ENCODE measurements at regions not wholly inside any gene's neighbourhood (a gene's known extent, or its start where the extent isn't known, plus 50 kb on each side); places are given as distances from the start of the nearest gene placed in this dataset.

- Histone ChIP-seq H3K27me3 (ENCODE audit: control insufficient read depth in 2 of 2, insufficient read depth in 1 of 2, low read length in 1 of 2) (no peaks in the 10 kb centered on the region), H3K9me3 (ENCODE audit: control insufficient read depth in 2 of 2, insufficient read depth in 1 of 2, low read length in 1 of 2) (peaks cover 0 to 15% of the 10 kb centered on the region in 2 donors), H3K4me1 (ENCODE audit: control insufficient read depth in 2 of 2, insufficient read depth in 2 of 2, low read length in 2 of 2) (no peaks in the 10 kb centered on the region), H3K27ac (ENCODE audit: low read depth in 1 of 2, low read length in 1 of 2) (no peak overlapping the region), H3K4me3 (ENCODE audit: low read length in 2 of 2) (no peak overlapping the region), H3K36me3 (ENCODE audit: control insufficient read depth in 2 of 2, insufficient read depth in 2 of 2, low read length in 1 of 2) (no peaks in the 10 kb centered on the region)
- DNase-seq (ENCODE audit: low read depth in 6 of 9, low spot score in 9 of 9): no peak
Measured at GRCh38 chr5:99929806-99930135, 605.4 kb upstream of the FAM174A start.

DNA sequence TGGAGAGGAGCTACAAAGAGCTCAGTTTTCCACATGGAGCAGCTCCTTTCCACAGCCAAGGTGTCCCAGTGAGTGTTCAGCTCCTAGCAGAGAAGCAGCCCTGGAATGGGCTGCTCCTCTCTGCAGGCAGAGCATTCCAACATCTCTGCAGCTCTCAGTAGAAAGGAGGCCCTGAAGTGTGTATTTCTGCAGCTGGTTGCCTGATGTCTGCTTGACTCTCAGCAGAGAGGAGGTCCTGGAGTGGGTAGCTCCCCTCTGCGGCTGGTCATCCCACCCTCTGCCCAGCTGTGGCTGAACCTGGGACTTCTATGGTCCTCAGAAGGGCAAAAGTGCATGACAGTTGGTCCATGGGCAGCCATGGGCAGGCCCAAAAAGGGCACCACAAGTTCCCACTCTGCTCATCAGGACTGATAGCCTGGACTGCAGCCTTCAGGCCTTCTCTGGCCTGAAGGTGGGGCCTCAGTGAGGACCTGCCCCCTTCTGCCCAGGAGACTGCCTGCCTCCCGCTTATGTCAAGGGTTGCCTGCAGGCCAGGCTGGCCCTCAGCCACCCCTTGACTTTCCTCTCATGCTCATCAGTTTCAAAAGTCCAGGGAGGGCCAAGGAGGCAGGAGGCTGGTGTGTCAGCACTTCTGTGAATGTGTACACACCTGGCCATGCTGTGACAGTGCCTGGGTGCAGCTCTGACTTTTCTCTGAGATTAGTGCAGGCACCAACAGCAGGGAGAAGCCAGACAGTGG is 605.9 kb upstream of the FAM174A start:
- Histone ChIP-seq H3K4me1 (ENCODE audit: control insufficient read depth in 2 of 2, insufficient read depth in 2 of 2, low read length in 2 of 2) (no peaks in the 10 kb centered on the region), H3K27ac (ENCODE audit: low read depth in 1 of 2, low read length in 1 of 2) (no peak overlapping the region), H3K27me3 (ENCODE audit: control insufficient read depth in 2 of 2, insufficient read depth in 1 of 2, low read length in 1 of 2) (no peaks in the 10 kb centered on the region), H3K36me3 (ENCODE audit: control insufficient read depth in 2 of 2, insufficient read depth in 2 of 2, low read length in 1 of 2) (no peaks in the 10 kb centered on the region), H3K9me3 (ENCODE audit: control insufficient read depth in 2 of 2, insufficient read depth in 1 of 2, low read length in 1 of 2) (peaks cover 0 to 15% of the 10 kb centered on the region in 2 donors), H3K4me3 (ENCODE audit: low read length in 2 of 2) (no peak overlapping the region)
- 95% methylated on average over 2 of the region's 2 CpGs for WGBS
- DNase-seq (ENCODE audit: low read depth in 6 of 9, low spot score in 9 of 9): no peak

- peaks cover 0 to 15% of the 10 kb centered on the region in 2 donors for H3K9me3 ChIP-seq (ENCODE audit: control insufficient read depth in 2 of 2, insufficient read depth in 1 of 2, low read length in 1 of 2)
- WGBS: 93% methylated on average over 4 of the region's 4 CpGs
- no peak for DNase-seq (ENCODE audit: low read depth in 6 of 9, low spot score in 9 of 9)
- no peaks in the 10 kb centered on the region for H3K4me1 ChIP-seq (ENCODE audit: control insufficient read depth in 2 of 2, insufficient read depth in 2 of 2, low read length in 2 of 2)
- H3K4me3 ChIP-seq (ENCODE audit: low read length in 2 of 2): no peak overlapping the region
- H3K27ac ChIP-seq (ENCODE audit: low read depth in 1 of 2, low read length in 1 of 2): no peak overlapping the region
- no peaks in the 10 kb centered on the region for H3K27me3 ChIP-seq (ENCODE audit: control insufficient read depth in 2 of 2, insufficient read depth in 1 of 2, low read length in 1 of 2)
- H3K36me3 ChIP-seq (ENCODE audit: control insufficient read depth in 2 of 2, insufficient read depth in 2 of 2, low read length in 1 of 2): no peaks in the 10 kb centered on the region
Measured at GRCh38 chr5:99928490-99928889, 606.7 kb upstream of the FAM174A start.

GRCh38 chr5:99926463-99926862 is 608.7 kb upstream of the FAM174A start:
- Histone ChIP-seq H3K9me3 (ENCODE audit: control insufficient read depth in 2 of 2, insufficient read depth in 1 of 2, low read length in 1 of 2) (peaks cover 0 to 15% of the 10 kb centered on the region in 2 donors), H3K4me3 (ENCODE audit: low read length in 2 of 2) (no peak overlapping the region), H3K27me3 (ENCODE audit: control insufficient read depth in 2 of 2, insufficient read depth in 1 of 2, low read length in 1 of 2) (no peaks in the 10 kb centered on the region), H3K27ac (ENCODE audit: low read depth in 1 of 2, low read length in 1 of 2) (no peak overlapping the region), H3K36me3 (ENCODE audit: control insufficient read depth in 2 of 2, insufficient read depth in 2 of 2, low read length in 1 of 2) (no peaks in the 10 kb centered on the region), H3K4me1 (ENCODE audit: control insufficient read depth in 2 of 2, insufficient read depth in 2 of 2, low read length in 2 of 2) (no peaks in the 10 kb centered on the region)
- WGBS: 87% methylated on average over 1 of the region's 1 CpG
- DNase-seq (ENCODE audit: low read depth in 6 of 9, low spot score in 9 of 9): no peak

DNA sequence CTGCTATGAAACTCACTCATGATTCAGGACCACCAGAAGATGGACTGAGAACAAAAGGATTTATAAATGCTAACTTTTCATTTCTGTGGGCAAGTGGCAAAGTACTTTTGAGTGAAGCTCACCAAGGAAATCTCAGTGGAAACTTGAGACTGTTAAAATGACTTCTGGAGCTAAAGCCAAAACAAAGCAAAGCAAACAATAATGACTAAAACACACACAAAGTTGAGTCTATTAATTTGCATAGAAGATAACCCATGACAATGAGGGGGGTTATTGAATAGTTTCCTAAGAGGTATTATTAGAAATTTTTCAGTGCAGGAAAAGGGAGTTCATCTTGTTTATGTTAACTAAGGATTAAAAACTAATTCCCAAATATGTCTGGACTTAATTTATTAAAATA is 612.8 kb upstream of the FAM174A start:
- DNase-seq (ENCODE audit: low read depth in 6 of 9, low spot score in 9 of 9): no peak
- Histone ChIP-seq H3K27ac (ENCODE audit: low read depth in 1 of 2, low read length in 1 of 2) (no peak overlapping the region), H3K4me3 (ENCODE audit: low read length in 2 of 2) (no peak overlapping the region), H3K27me3 (ENCODE audit: control insufficient read depth in 2 of 2, insufficient read depth in 1 of 2, low read length in 1 of 2) (no peaks in the 10 kb centered on the region), H3K9me3 (ENCODE audit: control insufficient read depth in 2 of 2, insufficient read depth in 1 of 2, low read length in 1 of 2) (no peaks in the 10 kb centered on the region), H3K36me3 (ENCODE audit: control insufficient read depth in 2 of 2, insufficient read depth in 2 of 2, low read length in 1 of 2) (no peaks in the 10 kb centered on the region), H3K4me1 (ENCODE audit: control insufficient read depth in 2 of 2, insufficient read depth in 2 of 2, low read length in 2 of 2) (no peaks in the 10 kb centered on the region)

GRCh38 chr5:99911971-99912370 is 623.2 kb upstream of the FAM174A start:
- no peaks in the 10 kb centered on the region for H3K27me3 ChIP-seq (ENCODE audit: control insufficient read depth in 2 of 2, insufficient read depth in 1 of 2, low read length in 1 of 2)
- no peaks in the 10 kb centered on the region for H3K9me3 ChIP-seq (ENCODE audit: control insufficient read depth in 2 of 2, insufficient read depth in 1 of 2, low read length in 1 of 2)
- no peaks in the 10 kb centered on the region for H3K4me1 ChIP-seq (ENCODE audit: control insufficient read depth in 2 of 2, insufficient read depth in 2 of 2, low read length in 2 of 2)
- WGBS: 63% methylated on average over 1 of the region's 1 CpG
- no peak overlapping the region for H3K4me3 ChIP-seq (ENCODE audit: low read length in 2 of 2)
- H3K36me3 ChIP-seq (ENCODE audit: control insufficient read depth in 2 of 2, insufficient read depth in 2 of 2, low read length in 1 of 2): no peaks in the 10 kb centered on the region
- H3K27ac ChIP-seq (ENCODE audit: low read depth in 1 of 2, low read length in 1 of 2): no peak overlapping the region
- no peak for DNase-seq (ENCODE audit: low read depth in 6 of 9, low spot score in 9 of 9)

DNA sequence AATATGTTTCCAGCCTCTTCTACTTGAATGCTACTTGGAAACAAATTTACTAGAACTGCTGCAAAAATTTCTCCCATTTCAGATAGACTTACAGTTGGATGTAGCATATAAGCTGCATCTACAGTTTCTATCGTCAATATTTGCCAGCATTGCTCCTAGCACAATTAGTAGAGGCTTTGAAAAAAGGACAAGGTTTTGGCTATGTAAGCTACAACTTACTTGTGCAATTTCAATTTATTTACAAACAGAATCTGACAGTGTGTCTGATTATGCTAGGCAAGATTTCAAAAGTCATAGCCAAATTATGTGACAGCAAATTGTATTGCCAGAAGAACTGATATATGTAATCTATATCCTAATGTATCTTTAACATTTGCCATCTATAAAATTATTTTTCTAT is 628.4 kb upstream of the FAM174A start:
- Histone ChIP-seq H3K4me1 (ENCODE audit: control insufficient read depth in 2 of 2, insufficient read depth in 2 of 2, low read length in 2 of 2) (no peaks in the 10 kb centered on the region), H3K9me3 (ENCODE audit: control insufficient read depth in 2 of 2, insufficient read depth in 1 of 2, low read length in 1 of 2) (no peaks in the 10 kb centered on the region), H3K27ac (ENCODE audit: low read depth in 1 of 2, low read length in 1 of 2) (no peak overlapping the region), H3K27me3 (ENCODE audit: control insufficient read depth in 2 of 2, insufficient read depth in 1 of 2, low read length in 1 of 2) (no peaks in the 10 kb centered on the region), H3K36me3 (ENCODE audit: control insufficient read depth in 2 of 2, insufficient read depth in 2 of 2, low read length in 1 of 2) (no peaks in the 10 kb centered on the region), H3K4me3 (ENCODE audit: low read length in 2 of 2) (no peak overlapping the region)
- DNase-seq (ENCODE audit: low read depth in 6 of 9, low spot score in 9 of 9): no peak
- WGBS: 95% methylated on average over 1 of the region's 1 CpG

DNA sequence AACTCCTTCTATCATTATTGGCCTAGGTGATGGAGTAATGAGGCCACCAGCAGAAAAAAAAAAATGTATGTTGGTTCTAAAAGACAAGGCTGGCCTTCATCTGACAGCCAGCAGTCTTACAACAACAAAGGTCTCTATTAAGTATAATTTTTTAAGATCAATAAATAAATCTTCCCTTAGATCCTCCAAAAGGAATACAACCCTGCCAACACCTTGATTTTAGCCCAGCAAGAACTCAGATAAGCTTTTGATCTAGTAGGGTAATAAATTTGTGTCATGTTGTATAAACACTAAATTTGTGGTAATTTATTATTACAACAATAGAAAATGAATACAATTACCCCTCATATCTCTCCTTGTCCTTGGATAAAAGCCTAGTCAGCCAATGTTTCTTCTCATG is 633.2 kb upstream of the FAM174A start:
- Histone ChIP-seq H3K27ac (ENCODE audit: low read depth in 1 of 2, low read length in 1 of 2) (no peak overlapping the region), H3K4me3 (ENCODE audit: low read length in 2 of 2) (no peak overlapping the region), H3K9me3 (ENCODE audit: control insufficient read depth in 2 of 2, insufficient read depth in 1 of 2, low read length in 1 of 2) (no peaks in the 10 kb centered on the region), H3K4me1 (ENCODE audit: control insufficient read depth in 2 of 2, insufficient read depth in 2 of 2, low read length in 2 of 2) (no peaks in the 10 kb centered on the region), H3K27me3 (ENCODE audit: control insufficient read depth in 2 of 2, insufficient read depth in 1 of 2, low read length in 1 of 2) (no peaks in the 10 kb centered on the region), H3K36me3 (ENCODE audit: control insufficient read depth in 2 of 2, insufficient read depth in 2 of 2, low read length in 1 of 2) (no peaks in the 10 kb centered on the region)
- no peak for DNase-seq (ENCODE audit: low read depth in 6 of 9, low spot score in 9 of 9)

- Histone ChIP-seq H3K4me1 (ENCODE audit: control insufficient read depth in 2 of 2, insufficient read depth in 2 of 2, low read length in 2 of 2) (no peaks in the 10 kb centered on the region), H3K27me3 (ENCODE audit: control insufficient read depth in 2 of 2, insufficient read depth in 1 of 2, low read length in 1 of 2) (no peaks in the 10 kb centered on the region), H3K9me3 (ENCODE audit: control insufficient read depth in 2 of 2, insufficient read depth in 1 of 2, low read length in 1 of 2) (no peaks in the 10 kb centered on the region), H3K36me3 (ENCODE audit: control insufficient read depth in 2 of 2, insufficient read depth in 2 of 2, low read length in 1 of 2) (no peaks in the 10 kb centered on the region), H3K27ac (ENCODE audit: low read depth in 1 of 2, low read length in 1 of 2) (no peak overlapping the region), H3K4me3 (ENCODE audit: low read length in 2 of 2) (no peak overlapping the region)
- 82% methylated on average over 1 of the region's 1 CpG for WGBS
- no peak for DNase-seq (ENCODE audit: low read depth in 6 of 9, low spot score in 9 of 9)
Measured at GRCh38 chr5:99900302-99900852, 634.8 kb upstream of the FAM174A start.

Data from thymus (tissue), 11 donors.